VCaP (cell line): ENCODE measurements at regions not wholly inside any gene's neighbourhood (a gene's known extent, or its start where the extent isn't known, plus 50 kb on each side); places are given as distances from the start of the nearest gene placed in this dataset.

Experiments
- H3K27ac ChIP-seq: fragments of 450-650 bp; 2 replicates; pipeline ENCODE4 v1.5.1; 2017
- CTCF ChIP-seq: fragments of 450-650 bp; conservative IDR thresholded peaks from 2 replicates; pipeline ENCODE4 v1.5.1; 2017; ENCODE audit warnings: mild to moderate bottlenecking, moderate library complexity

DNA sequence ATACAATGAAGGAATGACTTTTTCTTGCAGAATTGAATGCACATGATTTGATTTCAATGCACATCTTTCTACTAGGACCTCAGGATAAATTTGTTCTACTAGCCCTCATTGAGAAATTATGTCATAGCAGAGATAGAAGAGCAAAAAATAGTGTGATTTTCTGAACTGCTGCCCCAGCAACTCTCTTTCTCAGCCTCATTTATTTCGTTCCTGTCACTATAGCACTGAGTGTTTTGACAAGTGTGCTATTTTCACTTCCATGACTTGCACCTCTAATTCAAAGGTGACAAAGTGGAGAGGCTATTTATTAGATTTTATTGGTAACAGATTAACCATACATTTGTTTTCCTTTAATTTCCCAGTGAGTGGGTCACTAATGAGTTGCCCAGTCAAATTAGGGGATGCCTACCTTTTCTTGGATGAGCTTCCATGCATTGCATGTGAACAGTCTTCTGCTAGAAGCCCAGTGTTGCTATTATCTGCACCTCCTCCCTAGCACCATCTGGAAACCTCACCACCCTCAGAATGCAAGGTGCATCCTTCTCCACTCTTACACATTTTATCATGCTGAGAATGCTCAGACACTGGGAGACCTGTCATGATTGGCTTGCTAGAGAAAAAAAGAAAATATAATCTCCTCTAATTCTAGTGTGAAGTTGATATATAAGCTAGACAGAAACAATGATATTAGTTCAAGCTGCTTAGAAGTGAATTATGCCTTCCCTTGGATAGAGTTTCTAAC lies 119.6 kb upstream of the CTTNBP2 start:
- no peak for TF ChIP-seq CTCF
- no peak overlapping the region for H3K27ac ChIP-seq

DNA sequence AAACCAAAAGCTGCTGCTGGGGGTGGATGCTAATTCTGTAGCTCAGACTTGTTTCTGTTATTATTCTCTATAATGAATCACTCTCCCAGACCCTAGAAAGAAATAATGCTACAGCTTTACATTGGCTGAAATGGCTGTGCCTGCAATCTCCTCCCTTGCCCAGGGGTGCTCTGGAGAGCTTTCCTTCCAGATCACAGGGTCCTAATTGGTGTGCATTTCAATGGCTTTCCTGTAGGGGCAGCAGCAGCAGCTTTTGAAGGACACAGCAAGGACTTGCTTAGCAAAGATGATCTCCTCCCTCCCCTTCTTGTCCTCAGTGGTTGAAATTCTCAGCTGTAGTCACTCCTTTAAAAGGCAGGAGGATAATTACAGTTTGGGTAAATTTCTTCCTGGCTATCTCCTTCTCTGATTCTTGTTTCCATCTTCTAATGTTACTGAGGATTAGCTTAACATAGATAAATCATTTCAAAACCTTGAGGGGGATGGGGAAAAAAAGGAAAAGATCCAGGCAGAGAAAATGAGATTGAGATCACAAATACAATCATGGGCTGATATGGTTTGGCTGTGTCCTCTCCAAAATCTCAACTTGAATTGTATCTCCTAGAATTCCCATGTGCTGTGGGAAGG lies 120.2 kb upstream of the CTTNBP2 start:
- H3K27ac ChIP-seq, result no peak overlapping the region
- TF ChIP-seq CTCF, result peak; percentile 69

- TF ChIP-seq CTCF, result no peak
- H3K27ac ChIP-seq, result no peak overlapping the region
These were observed 122.8 kb upstream of the CTTNBP2 start for GRCh38 chr7:117995850-117996650.

DNA sequence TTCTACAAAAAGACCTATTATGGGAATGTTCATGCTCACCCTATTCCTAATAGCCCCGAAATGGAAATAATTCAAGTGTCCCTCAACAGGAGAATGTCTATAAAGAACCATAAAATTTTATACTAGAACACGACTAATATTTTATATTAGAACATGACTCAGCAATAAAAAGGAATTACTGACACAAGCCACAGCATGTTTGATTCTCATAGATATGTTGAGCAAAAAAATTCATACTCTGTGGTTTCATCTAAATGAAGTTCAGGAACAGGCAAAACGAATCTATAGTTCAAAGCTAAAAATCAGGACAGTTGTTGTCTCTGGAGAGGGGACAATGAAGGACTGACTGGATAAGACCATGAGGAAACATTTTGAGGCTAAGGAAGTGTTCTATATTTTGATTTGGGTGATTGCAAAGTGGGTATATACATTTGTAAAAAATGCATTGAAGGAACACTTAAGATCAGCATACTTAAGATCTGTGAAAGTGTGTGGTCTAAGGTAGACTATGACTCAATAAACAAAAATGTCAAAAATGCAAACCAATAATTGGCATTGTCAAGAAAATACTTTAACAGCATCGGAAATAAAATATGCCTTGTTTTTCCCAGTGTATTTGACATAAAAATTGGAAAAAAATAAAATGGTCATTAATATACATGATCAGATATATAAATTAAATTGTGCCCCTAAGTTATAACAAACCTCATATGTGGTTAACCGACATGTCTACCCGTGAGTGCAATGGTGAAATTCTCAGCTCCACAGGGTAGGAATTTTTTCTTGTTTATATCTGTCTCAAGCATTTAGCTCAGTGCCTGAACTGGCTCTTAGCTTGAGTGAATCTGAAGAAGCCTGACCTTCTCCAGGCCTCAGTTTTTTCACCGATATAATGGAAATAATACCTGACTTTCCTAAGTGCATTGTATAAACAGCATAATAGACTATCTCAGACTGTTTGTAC lies 124.9 kb upstream of the CTTNBP2 start:
- H3K27ac ChIP-seq, result no peak overlapping the region
- TF ChIP-seq CTCF, result no peak

GRCh38 chr7:118000480-118001202 lies 127.4 kb upstream of the CTTNBP2 start:
- no peak for TF ChIP-seq CTCF
- no peak overlapping the region for H3K27ac ChIP-seq

DNA sequence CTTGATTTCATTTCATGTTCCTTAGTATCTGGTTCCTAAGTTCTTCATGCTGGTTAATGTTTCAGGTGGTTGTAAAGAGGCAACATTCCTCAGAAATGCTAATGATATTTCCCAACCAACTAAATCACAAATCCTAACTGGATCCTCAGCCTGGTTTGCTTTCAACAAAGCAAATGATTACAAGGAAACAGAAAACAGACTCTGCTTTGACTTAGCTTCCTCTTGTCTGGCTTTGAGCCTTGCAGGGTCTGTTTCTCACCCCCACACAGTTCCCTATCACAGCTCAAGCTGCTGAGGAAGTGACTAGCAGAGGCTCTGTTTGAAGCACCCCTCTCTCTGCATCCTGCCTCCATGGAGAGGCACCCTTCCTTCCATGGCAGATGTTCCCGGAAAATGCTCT lies 130.2 kb upstream of the CTTNBP2 start:
- no peak overlapping the region for H3K27ac ChIP-seq
- no peak for TF ChIP-seq CTCF
